Karpas-422 (cell line): ENCODE measurements at regions not wholly inside any gene's neighbourhood (a gene's known extent, or its start where the extent isn't known, plus 50 kb on each side); places are given as distances from the start of the nearest gene placed in this dataset.

ENCODE experiments used
- DNase-seq: peaks from one replicate; pipeline ENCODE4 v3.0.0-alpha.2; 2015
- H2AFZ ChIP-seq: fragments of 200-600 bp; sonication (generic); 2 replicates; pipeline ENCODE4 v1.6.1; 2014; ENCODE audit warnings: antibody characterized with exemption, low read length, mixed read lengths
- H3K27ac ChIP-seq: fragments of 200-600 bp; sonication (generic); 2 replicates; pipeline ENCODE4 v1.5.1; 2014; ENCODE audit warnings: mild to moderate bottlenecking, low read length, moderate library complexity
- H3K27me3 ChIP-seq: fragments of 200-600 bp; sonication (generic); 2 replicates; pipeline ENCODE4 v1.6.1; 2014; ENCODE audit warnings: low read length, mixed read lengths
- H3K36me3 ChIP-seq: fragments of 200-600 bp; sonication (generic); 2 replicates; pipeline ENCODE4 v1.6.1; 2014; ENCODE audit warnings: low read length, mixed read lengths; ENCODE audit not compliant: insufficient read depth
- H3K4me1 ChIP-seq: fragments of 200-600 bp; sonication (generic); 2 replicates; pipeline ENCODE4 v1.6.1; 2014; ENCODE audit warnings: mild to moderate bottlenecking, low read length, mixed read lengths
- H3K4me2 ChIP-seq: fragments of 200-600 bp; sonication (generic); 2 replicates; pipeline ENCODE4 v1.6.1; 2014; ENCODE audit warnings: low read length, low read depth, mild to moderate bottlenecking; ENCODE audit not compliant: poor library complexity, severe bottlenecking
- H3K4me3 ChIP-seq: fragments of 200-600 bp; sonication (generic); 2 replicates; pipeline ENCODE4 v1.5.1; 2014; ENCODE audit warnings: mild to moderate bottlenecking, antibody characterized with exemption, low read length, mixed read lengths
- H3K79me2 ChIP-seq: fragments of 200-600 bp; sonication (generic); 2 replicates; pipeline ENCODE4 v1.6.1; 2014; ENCODE audit warnings: mild to moderate bottlenecking, low read length, mixed read lengths
- H3K9ac ChIP-seq: fragments of 200-600 bp; sonication (generic); 2 replicates; pipeline ENCODE4 v1.6.0; 2014; ENCODE audit warnings: low read length
- H3K9me2 ChIP-seq: fragments of 200-600 bp; sonication (generic), shearing (Covaris generic); replicated peaks from 2 replicates; pipeline ENCODE4 v1.6.0; 2014; ENCODE audit warnings: mild to moderate bottlenecking, low read length, moderate library complexity; ENCODE audit not compliant: insufficient read depth
- H3K9me3 ChIP-seq: fragments of 300-700, 200-600 bp; sonication (generic); 2 replicates; pipeline ENCODE4 v1.6.1; 2014; ENCODE audit warnings: low read length, mixed read lengths
- H4K20me1 ChIP-seq: fragments of 200-600 bp; sonication (generic); 2 replicates; pipeline ENCODE4 v1.6.1; 2014; ENCODE audit warnings: mild to moderate bottlenecking, antibody characterized with exemption, low read length, low read depth; ENCODE audit not compliant: insufficient read depth

GRCh38 chr17:71166311-71166710 lies 954.5 kb upstream of the SOX9 start:
- no peak overlapping the region for H3K4me3 ChIP-seq
- no peaks in the 10 kb centered on the region for H3K36me3 ChIP-seq
- H3K9me2 ChIP-seq: no peaks in the 10 kb centered on the region
- no peak overlapping the region for H2AFZ ChIP-seq
- DNase-seq: no peak
- H3K27me3 ChIP-seq: no peaks in the 10 kb centered on the region; the same call in 1 of the 2 replicates
- no peak overlapping the region for H3K27ac ChIP-seq
- no peaks in the 10 kb centered on the region for H3K79me2 ChIP-seq
- H3K4me2 ChIP-seq: no peak overlapping the region
- H4K20me1 ChIP-seq: no peaks in the 10 kb centered on the region
- no peaks in the 10 kb centered on the region for H3K9me3 ChIP-seq
- no peaks in the 10 kb centered on the region for H3K4me1 ChIP-seq
- H3K9ac ChIP-seq: no peak overlapping the region

DNA sequence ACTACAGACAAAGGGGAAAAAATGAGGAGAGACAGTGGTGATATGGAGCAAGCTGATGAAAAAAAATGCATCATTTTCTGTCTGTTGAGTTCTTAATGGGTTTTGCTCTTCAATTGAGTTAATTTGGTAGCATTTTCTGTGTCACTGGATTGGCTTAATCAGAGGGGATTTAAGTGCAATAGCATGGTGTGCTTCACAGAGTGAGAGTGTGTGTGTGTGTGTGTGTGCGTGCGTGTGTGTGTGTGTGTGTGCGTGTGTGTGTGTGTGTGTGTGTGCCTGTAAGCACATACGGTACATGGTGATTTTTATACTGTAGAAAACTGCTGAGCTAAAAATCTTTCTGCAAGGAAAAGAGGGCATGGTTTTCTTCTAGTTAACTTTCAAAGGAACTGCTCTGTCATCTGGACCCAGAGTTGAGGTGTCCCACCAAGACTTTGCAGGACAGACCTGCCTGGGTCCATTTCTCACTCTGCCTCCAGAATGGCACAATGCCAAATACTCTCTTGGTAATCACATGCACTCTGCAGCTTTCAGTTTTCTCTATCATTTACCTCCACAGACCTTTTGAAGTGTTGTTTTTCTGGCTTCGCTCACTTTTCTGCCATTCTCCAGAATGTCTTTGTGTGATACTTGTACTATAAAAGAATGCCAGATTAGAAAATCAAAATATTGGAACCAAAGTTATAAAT lies 952.6 kb upstream of the SOX9 start:
- H4K20me1 ChIP-seq: no peaks in the 10 kb centered on the region
- no peaks in the 10 kb centered on the region for H3K9me3 ChIP-seq
- no peak overlapping the region for H3K4me2 ChIP-seq
- no peak overlapping the region for H3K27ac ChIP-seq
- no peaks in the 10 kb centered on the region for H3K36me3 ChIP-seq
- no peak overlapping the region for H3K9ac ChIP-seq
- H3K4me3 ChIP-seq: no peak overlapping the region
- no peaks in the 10 kb centered on the region for H3K4me1 ChIP-seq
- H2AFZ ChIP-seq: no peak overlapping the region
- DNase-seq: no peak
- no peaks in the 10 kb centered on the region for H3K79me2 ChIP-seq
- no peaks in the 10 kb centered on the region for H3K9me2 ChIP-seq
- H3K27me3 ChIP-seq: no peaks in the 10 kb centered on the region

DNA sequence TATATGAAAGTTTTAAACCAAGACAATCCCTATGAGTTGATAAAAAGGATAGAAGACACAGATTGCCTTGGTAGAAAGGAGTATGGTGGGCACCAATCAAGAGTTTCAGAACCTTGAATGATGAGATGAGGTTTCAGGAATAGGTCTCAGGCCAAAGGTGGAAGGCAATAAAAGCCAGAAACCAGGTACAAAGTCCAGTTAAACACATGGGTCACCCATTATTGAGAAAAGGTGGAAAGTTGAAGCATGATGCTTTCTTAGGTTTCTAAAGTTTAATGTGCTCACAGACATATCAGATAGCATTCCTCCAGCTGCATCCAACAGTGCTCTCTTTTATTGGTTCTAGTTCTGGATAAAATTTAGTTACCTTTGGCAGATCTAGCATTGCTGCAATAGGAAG lies 950.8 kb upstream of the SOX9 start:
- no peak overlapping the region for H3K27ac ChIP-seq
- H4K20me1 ChIP-seq: no peaks in the 10 kb centered on the region
- no peaks in the 10 kb centered on the region for H3K4me1 ChIP-seq
- H3K27me3 ChIP-seq: no peaks in the 10 kb centered on the region
- DNase-seq: no peak
- no peaks in the 10 kb centered on the region for H3K79me2 ChIP-seq
- H3K4me3 ChIP-seq: no peak overlapping the region
- no peak overlapping the region for H3K4me2 ChIP-seq
- no peaks in the 10 kb centered on the region for H3K9me3 ChIP-seq
- H3K9ac ChIP-seq: no peak overlapping the region
- no peaks in the 10 kb centered on the region for H3K36me3 ChIP-seq
- no peak overlapping the region for H2AFZ ChIP-seq
- no peaks in the 10 kb centered on the region for H3K9me2 ChIP-seq

- Histone ChIP-seq H3K9me2 (no peaks in the 10 kb centered on the region), H2AFZ (no peak overlapping the region), H3K9ac (no peak overlapping the region), H3K4me3 (no peak overlapping the region), H3K4me2 (no peak overlapping the region), H3K79me2 (no peaks in the 10 kb centered on the region), H3K4me1 (no peaks in the 10 kb centered on the region), H3K9me3 (no peaks in the 10 kb centered on the region), H3K27me3 (no peaks in the 10 kb centered on the region), H4K20me1 (no peaks in the 10 kb centered on the region), H3K27ac (no peak overlapping the region), H3K36me3 (no peaks in the 10 kb centered on the region)
- DNase-seq: no peak
Measured at GRCh38 chr17:71171270-71171669, 949.5 kb upstream of the SOX9 start.

DNA sequence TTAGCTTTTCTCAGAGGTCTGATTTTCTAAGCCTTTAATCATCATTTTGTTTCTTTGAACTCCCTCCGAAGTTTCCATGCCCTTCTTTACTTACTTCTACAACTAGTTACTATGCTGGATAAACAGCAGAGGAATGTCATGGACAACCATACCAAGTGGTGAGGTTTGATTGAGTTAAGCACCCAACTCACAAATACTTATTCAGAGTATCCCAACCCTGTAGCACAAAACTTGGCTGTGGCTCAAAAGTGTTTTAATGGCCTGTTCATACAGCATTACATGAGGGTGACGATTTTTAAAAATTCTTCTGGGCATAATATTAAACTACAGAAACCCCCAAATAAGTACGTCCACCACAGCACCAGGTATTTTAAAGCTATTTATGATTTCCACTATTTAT lies 946.8 kb upstream of the SOX9 start:
- no peaks in the 10 kb centered on the region for H3K9me3 ChIP-seq
- H3K27ac ChIP-seq: no peak overlapping the region
- no peak overlapping the region for H2AFZ ChIP-seq
- H3K79me2 ChIP-seq: no peaks in the 10 kb centered on the region
- H3K4me2 ChIP-seq: no peak overlapping the region
- DNase-seq: no peak
- H3K4me3 ChIP-seq: no peak overlapping the region
- no peaks in the 10 kb centered on the region for H4K20me1 ChIP-seq
- H3K4me1 ChIP-seq: no peaks in the 10 kb centered on the region
- H3K9me2 ChIP-seq: no peaks in the 10 kb centered on the region
- H3K36me3 ChIP-seq: no peaks in the 10 kb centered on the region
- H3K27me3 ChIP-seq: no peaks in the 10 kb centered on the region
- H3K9ac ChIP-seq: no peak overlapping the region

DNA sequence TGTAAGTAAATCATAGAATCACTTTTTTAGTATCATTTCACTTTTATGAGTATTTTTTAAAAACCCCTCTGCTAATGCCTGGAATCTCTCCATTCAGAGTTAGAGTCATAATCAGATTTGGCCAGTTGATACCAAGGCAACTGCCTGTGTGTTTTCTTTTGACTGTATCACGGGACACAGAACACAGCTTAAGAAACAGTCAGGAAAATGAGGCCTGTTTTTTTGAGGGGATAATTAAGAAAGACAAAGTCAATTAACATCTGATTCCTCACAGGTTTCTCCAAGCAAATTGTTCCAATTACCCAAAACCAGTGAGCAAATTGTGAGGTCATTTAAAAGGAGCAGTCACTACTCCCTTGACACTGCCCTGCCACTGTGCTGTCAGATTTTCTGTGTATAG lies 944.5 kb upstream of the SOX9 start:
- Histone ChIP-seq H3K27me3 (no peaks in the 10 kb centered on the region), H3K4me1 (no peaks in the 10 kb centered on the region)

GRCh38 chr17:71176928-71177443 lies 943.8 kb upstream of the SOX9 start:
- no peaks in the 10 kb centered on the region for H3K27me3 ChIP-seq
- H3K9me3 ChIP-seq: no peaks in the 10 kb centered on the region
- no peak overlapping the region for H3K27ac ChIP-seq
- H2AFZ ChIP-seq: no peak overlapping the region
- no peak for DNase-seq
- no peaks in the 10 kb centered on the region for H3K9me2 ChIP-seq
- H3K4me3 ChIP-seq: no peak overlapping the region
- no peaks in the 10 kb centered on the region for H3K36me3 ChIP-seq
- H3K4me1 ChIP-seq: no peaks in the 10 kb centered on the region
- H3K79me2 ChIP-seq: no peaks in the 10 kb centered on the region
- no peak overlapping the region for H3K4me2 ChIP-seq
- no peaks in the 10 kb centered on the region for H4K20me1 ChIP-seq
- no peak overlapping the region for H3K9ac ChIP-seq

More for the DNA sequence above, 944.5 kb upstream of the SOX9 start:
- Histone ChIP-seq H3K9me3 (no peaks in the 10 kb centered on the region), H3K9ac (no peak overlapping the region), H3K27ac (no peak overlapping the region), H3K9me2 (no peaks in the 10 kb centered on the region), H4K20me1 (no peaks in the 10 kb centered on the region), H2AFZ (no peak overlapping the region), H3K79me2 (no peaks in the 10 kb centered on the region), H3K36me3 (no peaks in the 10 kb centered on the region), H3K4me2 (no peak overlapping the region), H3K4me3 (no peak overlapping the region)
- no peak for DNase-seq

DNA sequence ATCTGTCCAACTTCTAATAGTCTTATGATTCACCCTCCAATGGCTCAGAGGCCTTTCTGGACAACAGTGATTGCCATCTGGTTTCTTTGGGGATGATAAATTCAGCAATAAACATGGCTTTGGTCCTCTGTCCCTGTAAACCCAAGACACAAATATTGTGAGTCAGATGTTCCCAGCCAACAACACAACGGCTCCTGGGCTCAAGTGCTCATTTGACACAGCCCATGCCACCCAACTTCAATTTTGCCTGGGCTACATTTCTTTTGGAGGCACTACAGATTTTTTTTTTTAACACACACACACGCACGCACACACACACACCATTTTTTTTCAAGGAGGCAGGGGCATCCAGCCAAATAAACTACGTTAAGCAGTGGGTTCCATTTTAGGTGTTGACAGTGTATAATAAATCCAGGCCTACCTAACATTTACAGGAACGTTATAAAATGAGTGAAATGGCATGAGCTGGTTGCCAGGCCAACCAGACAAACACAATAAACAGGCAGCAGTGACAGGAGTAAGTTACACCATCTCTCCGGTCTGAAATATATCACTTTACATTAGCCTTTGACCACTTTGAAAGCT lies 939.9 kb upstream of the SOX9 start:
- no peak for DNase-seq
- no peaks in the 10 kb centered on the region for H4K20me1 ChIP-seq
- H3K4me1 ChIP-seq: no peaks in the 10 kb centered on the region
- no peak overlapping the region for H2AFZ ChIP-seq
- no peak overlapping the region for H3K27ac ChIP-seq
- no peaks in the 10 kb centered on the region for H3K9me3 ChIP-seq
- no peaks in the 10 kb centered on the region for H3K79me2 ChIP-seq
- no peak overlapping the region for H3K4me2 ChIP-seq
- H3K36me3 ChIP-seq: no peaks in the 10 kb centered on the region
- H3K4me3 ChIP-seq: no peak overlapping the region
- H3K9me2 ChIP-seq: no peaks in the 10 kb centered on the region
- no peak overlapping the region for H3K9ac ChIP-seq
- H3K27me3 ChIP-seq: no peaks in the 10 kb centered on the region
